A673 (cell line): ENCODE measurements at regions not wholly inside any gene's neighbourhood (a gene's known extent, or its start where the extent isn't known, plus 50 kb on each side); places are given as distances from the start of the nearest gene placed in this dataset.

Experiments
- CTCF ChIP-seq: fragments of 300-800, 200-600 bp; sonication (generic); conservative IDR thresholded peaks from 2 replicates; pipeline ENCODE4 v1.5.1; 2017; ENCODE audit warnings: low read depth, mild to moderate bottlenecking, antibody characterized with exemption, low read length, moderate library complexity, mixed read lengths
- EZH2 ChIP-seq: fragments of 200-600 bp; sonication (generic); IDR thresholded peaks from 2 replicates; pipeline ENCODE4 v1.6.1; 2017; ENCODE audit warnings: borderline replicate concordance, low read depth, mild to moderate bottlenecking, mixed read lengths, antibody characterized with exemption, low read length; ENCODE audit not compliant: poor library complexity, severe bottlenecking

GRCh38 chr7:41333511-41333910 lies 369.4 kb downstream of the INHBA start:
- TF ChIP-seq CTCF (no peak), EZH2 (no peak)
